ENCODE measurements at regions not wholly inside any gene's neighbourhood (a gene's known extent, or its start where the extent isn't known, plus 50 kb on each side); places are given as distances from the start of the nearest gene placed in this dataset.

DNA sequence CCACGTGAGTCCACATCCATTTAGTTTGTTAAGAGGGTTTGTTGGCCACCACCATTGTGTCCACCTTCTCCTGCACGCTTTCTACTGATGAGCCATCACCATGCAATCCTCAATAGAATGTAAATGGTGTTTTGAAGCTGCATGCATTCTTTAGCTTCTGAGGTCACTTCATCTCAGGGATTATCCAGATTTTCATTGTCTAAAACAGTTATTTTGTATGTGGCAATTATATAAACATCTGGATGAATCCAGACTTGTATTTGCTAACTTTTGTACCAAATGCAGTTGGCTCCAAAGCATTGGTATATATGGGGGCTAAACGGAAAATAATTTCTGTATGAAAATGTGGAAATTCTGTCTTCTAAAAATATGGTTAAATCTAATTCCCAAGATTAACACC, 231.2 kb upstream of the ARID1B start:
- no peaks in the 10 kb centered on the region for H3K9me3 ChIP-seq (ENCODE audit: control insufficient read depth, insufficient read depth, low read length)
- H3K36me3 ChIP-seq (ENCODE audit: control insufficient read depth, insufficient read depth, low read length), result no peaks in the 10 kb centered on the region
- H3K4me3 ChIP-seq (ENCODE audit: low read depth, low read length), result no peak overlapping the region
- H3K27me3 ChIP-seq (ENCODE audit: control insufficient read depth, insufficient read depth, low read length), result no peaks in the 10 kb centered on the region
- WGBS (ENCODE audit: insufficient coverage), result no CpG with 5 or more reads among the region's 3 CpGs
- no peak for DNase-seq (ENCODE audit: low read depth in 4 of 6, low spot score in 6 of 6)
- no peak overlapping the region for H3K27ac ChIP-seq (ENCODE audit: low read depth, low read length)
- H3K4me1 ChIP-seq (ENCODE audit: control insufficient read depth, insufficient read depth, low read length), result peaks cover 4% of the 10 kb centered on the region

DNA sequence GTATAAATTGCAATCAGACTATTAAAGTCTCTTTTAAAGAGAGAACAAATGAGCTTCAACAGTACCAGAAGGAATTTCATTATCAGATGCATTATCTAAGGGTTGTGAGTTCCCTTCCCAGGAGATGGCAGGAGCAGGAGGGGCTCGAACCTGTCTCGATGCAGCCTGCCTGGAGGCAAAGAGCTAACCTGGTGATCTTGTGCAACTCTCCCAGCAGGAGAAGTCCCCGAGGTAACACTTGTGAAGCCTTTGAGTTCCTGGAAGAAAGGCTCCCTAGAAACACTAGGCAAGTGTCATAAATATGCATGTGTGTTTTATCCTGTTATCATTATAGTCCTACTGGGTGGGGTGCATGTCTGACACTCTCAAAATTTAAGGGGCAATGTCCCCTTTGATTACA, 232.2 kb upstream of the ARID1B start:
- DNase-seq (ENCODE audit: low read depth in 4 of 6, low spot score in 6 of 6), result no peak
- Histone ChIP-seq H3K36me3 (ENCODE audit: control insufficient read depth, insufficient read depth, low read length) (no peaks in the 10 kb centered on the region), H3K9me3 (ENCODE audit: control insufficient read depth, insufficient read depth, low read length) (no peaks in the 10 kb centered on the region), H3K27me3 (ENCODE audit: control insufficient read depth, insufficient read depth, low read length) (no peaks in the 10 kb centered on the region), H3K27ac (ENCODE audit: low read depth, low read length) (no peak overlapping the region), H3K4me1 (ENCODE audit: control insufficient read depth, insufficient read depth, low read length) (peaks cover 4% of the 10 kb centered on the region), H3K4me3 (ENCODE audit: low read depth, low read length) (no peak overlapping the region)
- no CpG with 5 or more reads among the region's 3 CpGs for WGBS (ENCODE audit: insufficient coverage)

DNA sequence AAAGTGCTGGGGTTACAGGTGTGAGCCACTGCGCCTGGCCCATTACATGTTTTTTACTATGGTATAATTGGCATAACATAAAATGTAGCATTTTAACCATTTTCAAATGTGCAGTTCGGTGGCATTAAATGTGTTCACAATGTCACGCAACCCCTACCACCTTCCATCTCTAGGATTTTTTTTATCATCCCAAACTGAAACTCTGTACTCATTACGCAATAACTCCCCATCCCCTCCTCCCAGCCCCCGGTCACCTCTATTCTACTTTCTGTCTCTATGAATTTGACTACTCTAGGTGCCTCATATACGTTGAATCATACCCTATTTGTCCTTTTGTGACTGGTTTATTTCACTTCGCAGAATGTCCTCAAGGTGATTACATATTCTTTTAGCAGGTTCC, 233.1 kb upstream of the ARID1B start:
- no peak overlapping the region for H3K27ac ChIP-seq (ENCODE audit: low read depth, low read length)
- no peak overlapping the region for H3K4me3 ChIP-seq (ENCODE audit: low read depth, low read length)
- WGBS (ENCODE audit: insufficient coverage), result 92% methylated on average over 5 of the region's 7 CpGs
- no peaks in the 10 kb centered on the region for H3K27me3 ChIP-seq (ENCODE audit: control insufficient read depth, insufficient read depth, low read length)
- no peaks in the 10 kb centered on the region for H3K9me3 ChIP-seq (ENCODE audit: control insufficient read depth, insufficient read depth, low read length)
- peaks cover 7% of the 10 kb centered on the region for H3K4me1 ChIP-seq (ENCODE audit: control insufficient read depth, insufficient read depth, low read length)
- H3K36me3 ChIP-seq (ENCODE audit: control insufficient read depth, insufficient read depth, low read length), result no peaks in the 10 kb centered on the region
- no peak for DNase-seq (ENCODE audit: low read depth in 4 of 6, low spot score in 6 of 6)

DNA sequence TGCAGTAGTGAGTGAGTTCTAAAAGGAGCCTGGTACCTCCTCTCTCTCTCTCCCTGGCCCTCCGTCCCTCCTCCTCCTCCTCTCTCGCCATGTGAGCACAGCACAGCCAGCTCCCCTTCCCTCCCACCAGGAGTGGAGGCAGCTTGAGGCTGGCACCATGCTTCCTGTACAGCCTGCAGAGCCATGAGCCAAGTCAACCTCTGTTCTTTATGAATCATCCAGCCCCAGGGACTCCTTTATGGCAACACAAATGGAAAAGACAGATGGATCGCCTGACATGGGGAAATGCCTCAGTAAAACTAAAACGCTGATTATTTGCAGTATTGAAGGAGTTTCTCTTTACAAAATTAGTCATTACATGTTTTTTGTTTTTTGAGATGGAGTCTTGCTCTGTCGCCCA, 233.7 kb upstream of the ARID1B start:
- no peak for DNase-seq (ENCODE audit: low read depth in 4 of 6, low spot score in 6 of 6)
- Histone ChIP-seq H3K27me3 (ENCODE audit: control insufficient read depth, insufficient read depth, low read length) (no peaks in the 10 kb centered on the region), H3K4me3 (ENCODE audit: low read depth, low read length) (no peak overlapping the region), H3K4me1 (ENCODE audit: control insufficient read depth, insufficient read depth, low read length) (peaks cover 9% of the 10 kb centered on the region), H3K27ac (ENCODE audit: low read depth, low read length) (no peak overlapping the region), H3K9me3 (ENCODE audit: control insufficient read depth, insufficient read depth, low read length) (no peaks in the 10 kb centered on the region), H3K36me3 (ENCODE audit: control insufficient read depth, insufficient read depth, low read length) (no peaks in the 10 kb centered on the region)
- 47% methylated on average over 2 of the region's 5 CpGs for WGBS (ENCODE audit: insufficient coverage)

DNA sequence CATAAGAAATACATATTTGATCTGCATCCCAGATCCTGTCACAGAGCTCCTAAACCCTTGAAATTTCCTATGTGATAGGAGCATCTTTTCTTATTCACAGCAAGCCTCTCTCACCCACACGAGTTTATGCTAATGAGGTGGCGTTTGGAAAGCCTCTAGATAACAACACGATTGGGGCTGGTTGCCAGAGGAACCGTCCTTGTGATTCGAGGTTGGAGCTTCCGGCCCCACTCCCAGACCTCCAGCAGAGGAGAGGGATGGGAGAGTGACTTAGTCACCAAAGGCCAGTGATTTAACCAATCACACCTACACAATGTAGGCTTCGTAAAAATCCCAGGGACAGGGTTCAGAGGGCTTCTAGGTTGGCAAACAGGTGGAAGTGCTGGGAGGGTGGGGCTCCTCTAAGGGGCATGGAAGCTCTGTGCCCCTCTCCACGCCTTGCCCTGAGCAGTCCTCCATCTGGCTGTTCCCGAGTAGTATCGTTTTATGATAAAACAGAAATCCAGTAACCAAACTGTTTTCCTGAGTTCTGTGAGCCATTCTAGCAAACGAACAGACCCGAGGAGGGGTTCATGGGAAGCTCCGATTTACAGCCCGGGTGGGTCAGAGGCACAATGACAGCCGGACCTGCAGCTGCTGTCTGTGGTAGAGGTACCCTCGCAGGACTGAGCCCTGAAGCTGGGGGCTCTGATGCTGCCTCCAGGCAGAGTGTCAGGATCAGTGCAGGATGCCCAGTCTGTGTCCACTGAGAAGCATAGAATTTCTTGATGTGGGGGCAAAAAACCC, 238.1 kb upstream of the ARID1B start:
- DNase-seq (ENCODE audit: low read depth in 4 of 6, low spot score in 6 of 6), result peak in 2 of 6 donors; percentile 33 to 83
- Histone ChIP-seq H3K27ac (ENCODE audit: low read depth, low read length) (no peak overlapping the region), H3K27me3 (ENCODE audit: control insufficient read depth, insufficient read depth, low read length) (no peaks in the 10 kb centered on the region), H3K4me3 (ENCODE audit: low read depth, low read length) (no peak overlapping the region), H3K36me3 (ENCODE audit: control insufficient read depth, insufficient read depth, low read length) (no peaks in the 10 kb centered on the region), H3K4me1 (ENCODE audit: control insufficient read depth, insufficient read depth, low read length) (peaks cover 11% of the 10 kb centered on the region), H3K9me3 (ENCODE audit: control insufficient read depth, insufficient read depth, low read length) (no peaks in the 10 kb centered on the region)
- WGBS (ENCODE audit: insufficient coverage), result 69% methylated on average over 9 of the region's 16 CpGs

DNA sequence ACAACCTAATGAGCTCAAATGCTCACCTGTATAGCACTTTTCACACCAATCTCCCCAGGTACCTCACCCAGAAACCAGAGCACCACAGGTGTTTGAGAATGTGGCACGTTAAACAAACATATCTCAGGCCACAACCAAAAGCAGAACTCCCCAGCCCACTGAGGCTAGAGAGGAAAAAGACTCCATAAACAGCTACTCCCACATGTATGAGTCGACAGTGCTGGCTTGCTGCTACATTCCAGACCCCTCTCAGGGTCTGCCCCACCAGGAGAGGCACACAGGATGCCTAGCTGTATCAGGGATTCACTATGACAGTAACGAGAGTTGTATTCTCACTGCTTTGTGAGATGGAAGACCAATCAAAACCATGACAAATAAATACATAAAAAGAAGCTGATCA, 242.6 kb upstream of the ARID1B start:
- Histone ChIP-seq H3K4me3 (ENCODE audit: low read depth, low read length) (no peak overlapping the region), H3K27me3 (ENCODE audit: control insufficient read depth, insufficient read depth, low read length) (no peaks in the 10 kb centered on the region), H3K9me3 (ENCODE audit: control insufficient read depth, insufficient read depth, low read length) (no peaks in the 10 kb centered on the region), H3K4me1 (ENCODE audit: control insufficient read depth, insufficient read depth, low read length) (peaks cover 11% of the 10 kb centered on the region), H3K36me3 (ENCODE audit: control insufficient read depth, insufficient read depth, low read length) (no peaks in the 10 kb centered on the region), H3K27ac (ENCODE audit: low read depth, low read length) (no peak overlapping the region)
- DNase-seq (ENCODE audit: low read depth in 4 of 6, low spot score in 6 of 6), result no peak
- no CpG with 5 or more reads among the region's 3 CpGs for WGBS (ENCODE audit: insufficient coverage)

DNA sequence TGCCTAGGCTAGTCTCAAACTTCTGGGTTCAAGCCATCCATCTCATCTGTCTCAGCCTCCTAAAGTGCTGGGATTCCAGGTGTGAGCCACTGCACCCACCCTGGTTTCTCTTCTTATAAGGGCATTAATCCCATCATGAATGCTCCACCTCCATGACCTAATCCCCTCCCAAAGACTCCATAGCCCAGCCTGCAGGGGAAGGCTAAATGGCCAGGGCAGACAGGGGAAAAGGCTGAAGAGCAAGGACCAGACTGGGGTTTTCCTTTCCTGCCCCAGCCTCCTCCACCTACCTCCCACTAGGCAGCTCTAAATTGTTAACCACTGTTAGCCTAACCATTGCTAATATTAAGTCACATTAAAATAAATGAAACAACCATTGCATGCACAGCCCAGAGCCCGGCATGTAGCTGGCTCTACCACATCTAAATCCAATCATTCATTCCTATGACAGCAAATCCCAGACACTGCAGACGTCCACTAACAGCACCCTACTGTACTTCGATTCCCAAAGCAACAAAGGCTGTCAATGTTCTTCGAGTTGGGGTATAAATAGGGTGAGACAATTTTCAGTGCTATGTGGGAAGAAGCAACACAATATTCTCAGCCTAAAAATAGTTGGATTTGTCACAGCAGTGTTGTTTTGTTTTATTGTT, 243.2 kb upstream of the ARID1B start:
- 50% methylated on average over 1 of the region's 4 CpGs for WGBS (ENCODE audit: insufficient coverage)
- Histone ChIP-seq H3K27me3 (ENCODE audit: control insufficient read depth, insufficient read depth, low read length) (no peaks in the 10 kb centered on the region), H3K4me3 (ENCODE audit: low read depth, low read length) (no peak overlapping the region), H3K27ac (ENCODE audit: low read depth, low read length) (no peak overlapping the region), H3K9me3 (ENCODE audit: control insufficient read depth, insufficient read depth, low read length) (no peaks in the 10 kb centered on the region), H3K4me1 (ENCODE audit: control insufficient read depth, insufficient read depth, low read length) (peaks cover 7% of the 10 kb centered on the region), H3K36me3 (ENCODE audit: control insufficient read depth, insufficient read depth, low read length) (no peaks in the 10 kb centered on the region)
- DNase-seq (ENCODE audit: low read depth in 4 of 6, low spot score in 6 of 6), result no peak

DNA sequence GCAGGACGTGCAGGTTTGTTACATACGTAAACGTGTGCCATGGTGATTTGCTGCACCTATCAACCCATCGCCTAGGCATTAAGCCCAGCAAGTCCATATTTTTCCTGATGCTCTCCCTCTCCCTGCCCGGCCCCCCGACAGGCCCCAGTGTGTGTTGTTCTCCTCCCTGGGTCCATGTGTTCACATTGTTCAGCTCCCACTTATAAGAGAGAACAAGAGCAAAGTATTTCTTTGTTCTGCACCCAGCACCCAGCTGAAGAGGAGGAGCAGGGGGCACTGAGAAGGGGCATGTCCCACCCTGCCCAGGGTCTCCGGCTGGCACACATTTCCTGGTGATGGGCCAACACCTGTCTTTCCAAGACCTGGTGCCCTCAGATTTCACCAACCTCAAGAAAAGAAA, 251.1 kb upstream of the ARID1B start:
- Histone ChIP-seq H3K9me3 (ENCODE audit: control insufficient read depth, insufficient read depth, low read length) (no peaks in the 10 kb centered on the region), H3K4me3 (ENCODE audit: low read depth, low read length) (no peak overlapping the region), H3K36me3 (ENCODE audit: control insufficient read depth, insufficient read depth, low read length) (no peaks in the 10 kb centered on the region), H3K4me1 (ENCODE audit: control insufficient read depth, insufficient read depth, low read length) (no peaks in the 10 kb centered on the region), H3K27ac (ENCODE audit: low read depth, low read length) (no peak overlapping the region), H3K27me3 (ENCODE audit: control insufficient read depth, insufficient read depth, low read length) (no peaks in the 10 kb centered on the region)
- WGBS (ENCODE audit: insufficient coverage), result 100% methylated on average over 3 of the region's 7 CpGs
- no peak for DNase-seq (ENCODE audit: low read depth in 4 of 6, low spot score in 6 of 6)

DNA sequence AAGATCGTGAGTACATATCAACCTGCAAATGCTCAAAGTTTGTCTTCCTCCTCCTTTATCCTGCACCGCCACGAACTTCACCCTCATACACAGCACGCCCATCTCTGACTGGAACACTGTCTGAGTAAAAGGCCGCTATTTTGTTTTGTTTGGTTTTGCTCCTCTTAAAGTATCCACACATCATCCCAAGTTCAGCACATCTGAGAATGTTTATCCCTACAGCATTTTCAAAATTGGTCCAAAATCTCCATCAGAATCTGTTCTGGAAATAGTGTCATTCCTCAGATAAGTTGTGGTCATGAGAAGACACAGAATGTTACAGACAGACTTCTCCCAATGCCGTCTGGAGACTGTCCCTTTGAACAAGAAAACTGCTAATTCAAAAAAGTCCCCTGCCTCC, 251.6 kb upstream of the ARID1B start:
- no peak overlapping the region for H3K27ac ChIP-seq (ENCODE audit: low read depth, low read length)
- no peaks in the 10 kb centered on the region for H3K27me3 ChIP-seq (ENCODE audit: control insufficient read depth, insufficient read depth, low read length)
- WGBS (ENCODE audit: insufficient coverage), result 100% methylated on average over 3 of the region's 6 CpGs
- H3K4me1 ChIP-seq (ENCODE audit: control insufficient read depth, insufficient read depth, low read length), result no peaks in the 10 kb centered on the region
- no peaks in the 10 kb centered on the region for H3K36me3 ChIP-seq (ENCODE audit: control insufficient read depth, insufficient read depth, low read length)
- H3K4me3 ChIP-seq (ENCODE audit: low read depth, low read length), result no peak overlapping the region
- DNase-seq (ENCODE audit: low read depth in 4 of 6, low spot score in 6 of 6), result no peak
- no peaks in the 10 kb centered on the region for H3K9me3 ChIP-seq (ENCODE audit: control insufficient read depth, insufficient read depth, low read length)

DNA sequence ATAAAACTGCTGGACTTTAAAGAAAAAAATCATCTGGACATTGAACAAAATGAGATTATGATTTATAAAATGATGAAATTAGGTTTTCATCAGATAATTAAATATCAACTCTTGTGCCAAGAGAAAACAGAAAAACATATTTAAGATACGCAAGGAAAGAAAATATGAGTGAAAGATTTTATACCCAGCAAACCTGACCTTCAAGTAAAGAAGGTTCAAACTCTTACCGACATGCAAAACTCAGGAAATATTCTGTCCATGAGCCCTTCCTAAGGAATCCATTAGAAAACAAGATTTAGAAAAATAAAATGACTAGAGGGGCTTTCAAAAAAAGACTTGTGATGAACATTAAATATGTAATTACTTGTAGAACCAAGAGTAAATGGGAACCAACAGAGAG, 257.2 kb upstream of the ARID1B start:
- Histone ChIP-seq H3K4me1 (ENCODE audit: control insufficient read depth, insufficient read depth, low read length) (no peaks in the 10 kb centered on the region), H3K4me3 (ENCODE audit: low read depth, low read length) (no peak overlapping the region), H3K9me3 (ENCODE audit: control insufficient read depth, insufficient read depth, low read length) (no peaks in the 10 kb centered on the region), H3K27me3 (ENCODE audit: control insufficient read depth, insufficient read depth, low read length) (no peaks in the 10 kb centered on the region), H3K36me3 (ENCODE audit: control insufficient read depth, insufficient read depth, low read length) (no peaks in the 10 kb centered on the region), H3K27ac (ENCODE audit: low read depth, low read length) (no peak overlapping the region)
- no CpG with 5 or more reads among the region's 2 CpGs for WGBS (ENCODE audit: insufficient coverage)
- no peak for DNase-seq (ENCODE audit: low read depth in 4 of 6, low spot score in 6 of 6)
